Mesendoderm (in vitro differentiated cells): ENCODE measurements at regions not wholly inside any gene's neighbourhood (a gene's known extent, or its start where the extent isn't known, plus 50 kb on each side); places are given as distances from the start of the nearest gene placed in this dataset.
"Not testable (repeated sequence)": the region's sequence is repeated elsewhere in the genome, so short reads cannot be mapped to it uniquely, and the experiment has no call there.

Experiments
- DNase-seq: peaks from one replicate; pipeline ENCODE4 v3.0.0; 2013
- H2AK5ac ChIP-seq: 2 replicates; pipeline ENCODE4 v1.6.1; 2013; ENCODE audit warnings: low read length, inconsistent platforms
- H2BK120ac ChIP-seq: 2 replicates; pipeline ENCODE4 v1.6.1; 2013; ENCODE audit warnings: low read depth, mild to moderate bottlenecking, low read length, moderate library complexity, mixed read lengths
- H2BK15ac ChIP-seq: replicated peaks from 2 replicates; pipeline ENCODE4 v1.6.1; 2013; ENCODE audit warnings: low read depth, mild to moderate bottlenecking, moderate library complexity
- H2BK5ac ChIP-seq: 2 replicates; pipeline ENCODE4 v1.6.1; 2013; ENCODE audit warnings: low read length, inconsistent platforms
- H3K18ac ChIP-seq: 2 replicates; pipeline ENCODE4 v1.6.1; 2013; ENCODE audit warnings: mild to moderate bottlenecking, low read length, mixed read lengths
- H3K23ac ChIP-seq: one replicate; pipeline ENCODE4 v1.6.1; 2013; ENCODE audit warnings: low read length
- H3K27ac ChIP-seq: 2 replicates; pipeline ENCODE4 v1.5.1; 2013; ENCODE audit warnings: low read depth, mild to moderate bottlenecking, inconsistent platforms, low read length, moderate library complexity
- H3K27me3 ChIP-seq: 2 replicates; pipeline ENCODE4 v1.6.1; 2013; ENCODE audit warnings: low read length, control low read depth, mild to moderate bottlenecking, inconsistent platforms; ENCODE audit not compliant: insufficient read depth, poor library complexity
- H3K36me3 ChIP-seq: 2 replicates; pipeline ENCODE4 v1.6.1; 2013; ENCODE audit warnings: low read length, inconsistent platforms; ENCODE audit not compliant: control insufficient read depth, insufficient read depth
- H3K4ac ChIP-seq: one replicate; pipeline ENCODE4 v1.6.1; 2013; ENCODE audit warnings: low read depth, mild to moderate bottlenecking, low read length, moderate library complexity
- H3K4me1 ChIP-seq: 2 replicates; pipeline ENCODE4 v1.6.1; 2013; ENCODE audit warnings: low read depth, low read length, inconsistent platforms; ENCODE audit not compliant: control insufficient read depth
- H3K4me2 ChIP-seq: 2 replicates; pipeline ENCODE4 v1.6.1; 2013; ENCODE audit warnings: low read length
- H3K4me3 ChIP-seq: 2 replicates; pipeline ENCODE4 v1.5.1; 2013; ENCODE audit warnings: mild to moderate bottlenecking, low read length
- H3K56ac ChIP-seq: one replicate; pipeline ENCODE4 v1.6.1; 2013; ENCODE audit warnings: low read length
- H3K79me1 ChIP-seq: 2 replicates; pipeline ENCODE4 v1.6.1; 2013; ENCODE audit warnings: low read length, inconsistent platforms
- H3K79me2 ChIP-seq: 2 replicates; pipeline ENCODE4 v1.6.1; 2013; ENCODE audit warnings: mild to moderate bottlenecking, low read length; ENCODE audit not compliant: control insufficient read depth, insufficient read depth
- H3K9ac ChIP-seq: 2 replicates; pipeline ENCODE4 v1.6.1; 2013; ENCODE audit warnings: low read length, inconsistent platforms
- H4K5ac ChIP-seq: one replicate; pipeline ENCODE4 v1.6.1; 2013; ENCODE audit warnings: low read length
- H4K8ac ChIP-seq: one replicate; pipeline ENCODE4 v1.6.1; 2013; ENCODE audit warnings: low read depth, mild to moderate bottlenecking, control low read depth, low read length, moderate library complexity
- whole genome bisulfite sequencing: extraction: QIAGEN DNeasy Blood & Tissue Kit; methylation state at CpG from one replicate; pipeline ENCODE4 v1.1.7; 2013; ENCODE audit warnings: low lambda C conversion rate, missing lambda C conversion rate; ENCODE audit not compliant: insufficient coverage; ENCODE audit errors: extremely low coverage; 5-methylcytosine and 5-hydroxymethylcytosine counted together

DNA sequence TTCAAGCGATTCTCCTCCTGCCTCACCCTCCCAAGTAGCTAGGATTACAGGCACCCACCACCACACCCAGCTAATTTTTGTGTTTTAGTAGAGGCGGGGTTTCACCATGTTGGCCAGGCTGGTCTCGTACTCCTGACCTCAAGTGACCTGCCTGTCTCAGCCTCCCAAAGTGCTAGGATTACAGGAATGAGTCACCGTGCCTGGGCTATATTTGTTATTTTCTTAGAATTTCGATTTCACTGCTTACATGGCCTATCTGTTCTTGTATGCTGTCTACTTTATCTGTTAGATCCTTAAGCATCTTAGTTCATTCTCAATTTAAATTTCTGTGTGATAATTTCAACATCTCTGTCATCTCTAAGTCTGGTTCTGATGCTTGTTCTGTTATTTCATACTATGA is 210.6 kb upstream of the NPY2R start:
- H4K8ac ChIP-seq, H3K79me2 ChIP-seq, H3K9ac ChIP-seq, H3K4me1 ChIP-seq, H3K79me1 ChIP-seq, DNase-seq, H3K27ac ChIP-seq, H2BK5ac ChIP-seq, H2BK15ac ChIP-seq, H3K56ac ChIP-seq, H4K5ac ChIP-seq, H3K4me3 ChIP-seq, H2BK120ac ChIP-seq, H3K4me2 ChIP-seq, H3K4ac ChIP-seq, H3K18ac ChIP-seq, H3K27me3 ChIP-seq, H3K36me3 ChIP-seq, H2AK5ac ChIP-seq, H3K23ac ChIP-seq: not testable (repeated sequence)
- no CpG with 5 or more reads among the region's 5 CpGs for WGBS

DNA sequence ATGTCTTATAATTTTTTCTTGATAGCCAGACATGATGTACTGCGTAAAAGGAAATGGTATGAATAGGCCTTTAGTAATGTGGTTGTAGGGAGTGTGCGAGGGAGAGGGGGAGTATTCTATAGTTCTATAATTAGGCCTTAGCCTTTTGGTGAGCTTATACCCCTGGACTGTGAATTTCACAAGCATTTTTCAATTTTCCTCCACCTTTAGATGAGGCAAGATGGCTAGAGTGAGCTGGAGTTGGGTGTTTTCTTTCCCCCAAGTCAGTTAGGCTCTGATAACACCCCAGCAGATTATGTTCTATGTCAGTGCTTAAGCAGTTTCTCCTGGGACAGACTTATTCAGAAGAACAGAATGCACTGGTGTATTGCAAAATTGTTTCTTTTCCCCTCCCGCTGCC is 210.2 kb upstream of the NPY2R start:
- Histone ChIP-seq H4K5ac (no peak overlapping the region), H3K4me2 (no peak overlapping the region), H3K56ac (no peak overlapping the region), H3K79me1 (no peaks in the 10 kb centered on the region), H2BK120ac (no peak overlapping the region), H3K27ac (no peak overlapping the region), H3K4me3 (no peak overlapping the region), H3K36me3 (no peaks in the 10 kb centered on the region), H3K23ac (no peak overlapping the region), H3K4ac (no peak overlapping the region), H3K9ac (no peak overlapping the region), H4K8ac (no peak overlapping the region), H3K4me1 (no peaks in the 10 kb centered on the region), H3K18ac (no peak overlapping the region), H2BK15ac (no peak overlapping the region), H2BK5ac (no peak overlapping the region), H2AK5ac (no peak overlapping the region), H3K79me2 (no peaks in the 10 kb centered on the region), H3K27me3 (no peaks in the 10 kb centered on the region)
- 100% methylated on average over 2 of the region's 3 CpGs for WGBS
- no peak for DNase-seq

DNA sequence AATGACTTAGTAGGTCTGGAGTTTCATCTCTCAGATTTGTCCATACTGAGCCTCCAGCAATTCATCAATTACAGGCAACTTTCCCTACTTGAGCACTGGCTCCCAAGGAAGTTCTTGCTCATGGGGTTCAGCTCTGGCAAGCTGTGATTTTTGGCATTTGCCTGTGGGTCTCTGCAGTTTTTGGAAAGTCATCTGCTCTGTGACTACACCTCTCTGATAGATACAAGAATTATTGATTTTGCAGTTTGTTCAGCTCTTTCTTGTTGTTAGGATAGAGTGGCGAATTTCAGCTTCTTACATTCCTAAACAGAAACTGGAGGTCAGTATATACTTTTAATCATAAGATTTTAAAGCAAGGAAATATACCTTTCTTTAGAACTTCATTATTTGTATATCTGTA is 209.7 kb upstream of the NPY2R start:
- no CpG with 5 or more reads among the region's 1 CpG for WGBS
- H2AK5ac ChIP-seq, result no peak overlapping the region
- no peak overlapping the region for H3K4me3 ChIP-seq
- H3K4ac ChIP-seq, result no peak overlapping the region
- no peak overlapping the region for H3K18ac ChIP-seq
- no peak overlapping the region for H2BK120ac ChIP-seq
- no peaks in the 10 kb centered on the region for H3K36me3 ChIP-seq
- no peak overlapping the region for H3K23ac ChIP-seq
- H2BK15ac ChIP-seq, result no peak overlapping the region
- H3K27me3 ChIP-seq, result no peaks in the 10 kb centered on the region
- H2BK5ac ChIP-seq, result no peak overlapping the region
- no peaks in the 10 kb centered on the region for H3K79me2 ChIP-seq
- DNase-seq, result no peak
- no peaks in the 10 kb centered on the region for H3K4me1 ChIP-seq
- no peak overlapping the region for H3K9ac ChIP-seq
- no peak overlapping the region for H3K56ac ChIP-seq
- no peaks in the 10 kb centered on the region for H3K79me1 ChIP-seq
- no peak overlapping the region for H3K27ac ChIP-seq
- no peak overlapping the region for H3K4me2 ChIP-seq
- no peak overlapping the region for H4K5ac ChIP-seq
- no peak overlapping the region for H4K8ac ChIP-seq

DNA sequence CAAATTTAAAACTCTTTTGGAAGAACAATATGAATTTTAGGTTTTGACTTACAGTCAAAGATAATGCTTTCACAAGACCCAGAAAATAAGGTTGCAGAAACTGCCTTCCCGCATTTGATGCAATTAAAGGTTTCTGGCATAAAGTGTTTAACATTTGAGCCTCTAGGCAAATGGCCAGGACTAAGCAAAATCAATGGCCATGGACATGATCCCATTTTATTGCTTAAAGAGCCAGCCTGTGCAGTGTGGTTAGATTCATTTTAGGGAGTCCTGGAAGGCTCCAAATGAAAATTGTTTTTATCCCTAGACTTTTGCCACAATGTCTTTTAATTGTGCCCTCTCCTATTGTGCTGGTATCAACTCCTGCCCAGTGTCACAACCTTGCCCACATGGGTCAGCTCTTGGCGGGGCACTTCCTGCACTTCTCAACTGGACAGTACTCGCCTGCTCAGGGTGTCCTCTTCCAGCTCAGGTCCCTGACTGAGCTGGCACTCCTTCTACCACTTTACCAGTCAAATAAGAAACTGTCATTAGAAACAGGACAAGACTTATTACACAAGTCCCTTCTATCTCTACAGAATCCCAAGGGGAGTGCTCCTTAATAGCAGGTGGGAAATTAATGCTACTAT is 208.4 kb upstream of the NPY2R start:
- Histone ChIP-seq H4K8ac (no peak overlapping the region), H3K23ac (no peak overlapping the region), H3K4me1 (no peaks in the 10 kb centered on the region), H3K79me1 (no peaks in the 10 kb centered on the region), H3K4me3 (no peak overlapping the region), H3K4me2 (no peak overlapping the region), H3K4ac (no peak overlapping the region), H2BK5ac (no peak overlapping the region), H2BK15ac (no peak overlapping the region), H3K27me3 (no peaks in the 10 kb centered on the region), H3K27ac (no peak overlapping the region), H2AK5ac (no peak overlapping the region), H2BK120ac (no peak overlapping the region), H3K18ac (no peak overlapping the region), H3K56ac (no peak overlapping the region), H4K5ac (no peak overlapping the region), H3K9ac (no peak overlapping the region), H3K36me3 (no peaks in the 10 kb centered on the region), H3K79me2 (no peaks in the 10 kb centered on the region)
- WGBS, result no CpG with 5 or more reads among the region's 3 CpGs
- no peak for DNase-seq

DNA sequence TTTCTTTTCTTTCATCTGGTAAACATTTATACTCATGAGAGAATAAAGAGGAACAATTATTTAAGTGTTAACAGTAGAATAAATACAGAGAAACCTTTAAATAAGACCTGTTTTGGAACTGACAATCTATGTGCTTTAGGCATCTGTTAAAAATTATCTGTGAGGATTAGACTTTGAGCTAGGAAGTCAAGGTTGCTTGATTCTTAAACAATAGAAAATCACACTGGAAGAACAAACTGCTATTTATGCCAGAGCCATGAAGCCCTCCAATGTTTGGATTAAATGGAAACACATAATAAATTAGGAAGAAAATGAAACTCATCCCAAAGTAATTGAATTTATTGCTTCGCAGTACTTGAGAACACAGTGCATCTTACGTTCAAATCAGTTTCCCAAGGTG is 207.2 kb upstream of the NPY2R start:
- no peak overlapping the region for H3K4me3 ChIP-seq
- no peak overlapping the region for H2AK5ac ChIP-seq
- no peak overlapping the region for H2BK5ac ChIP-seq
- H3K18ac ChIP-seq, result no peak overlapping the region
- no peaks in the 10 kb centered on the region for H3K79me1 ChIP-seq
- H4K8ac ChIP-seq, result no peak overlapping the region
- no peak overlapping the region for H3K4me2 ChIP-seq
- no peaks in the 10 kb centered on the region for H3K79me2 ChIP-seq
- H3K4ac ChIP-seq, result no peak overlapping the region
- no peaks in the 10 kb centered on the region for H3K4me1 ChIP-seq
- DNase-seq, result no peak
- H2BK120ac ChIP-seq, result no peak overlapping the region
- H2BK15ac ChIP-seq, result no peak overlapping the region
- H3K27me3 ChIP-seq, result no peaks in the 10 kb centered on the region
- no peak overlapping the region for H3K23ac ChIP-seq
- H3K9ac ChIP-seq, result no peak overlapping the region
- no peak overlapping the region for H3K56ac ChIP-seq
- no peak overlapping the region for H4K5ac ChIP-seq
- H3K36me3 ChIP-seq, result no peaks in the 10 kb centered on the region
- WGBS, result no CpG with 5 or more reads among the region's 2 CpGs
- H3K27ac ChIP-seq, result no peak overlapping the region

DNA sequence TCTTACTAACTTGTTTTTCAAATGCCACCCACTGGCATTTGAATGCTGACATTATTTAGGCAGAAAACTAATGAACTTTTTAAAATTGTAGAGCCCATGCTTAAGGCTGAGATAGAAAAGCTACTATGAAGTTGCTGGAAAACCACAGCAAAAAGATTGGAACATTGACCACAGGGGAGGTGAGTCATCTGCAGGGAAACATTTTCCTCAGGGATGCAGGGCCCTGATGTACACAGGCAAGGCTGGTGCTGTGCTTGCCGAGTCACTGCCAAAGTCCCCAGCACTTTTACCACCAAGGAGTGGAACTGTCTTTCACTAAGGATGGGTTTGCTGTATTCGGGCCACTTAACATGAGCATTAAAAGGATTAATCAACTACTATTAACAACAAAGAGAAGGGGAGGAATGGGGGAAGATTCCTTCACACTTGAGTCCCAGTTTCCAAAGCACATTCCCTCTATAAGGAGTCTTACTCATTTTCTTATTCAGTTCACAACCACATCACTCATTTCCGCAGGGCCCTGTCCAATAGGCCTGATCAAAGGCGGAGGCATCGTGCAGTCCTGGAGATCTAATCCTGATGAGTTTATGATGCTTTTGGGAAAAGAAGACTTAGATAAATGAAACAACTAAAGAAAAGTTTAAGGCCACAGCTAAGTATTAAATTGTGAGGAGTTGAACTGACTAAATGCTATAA is 202.9 kb upstream of the NPY2R start:
- H2BK120ac ChIP-seq, result no peak overlapping the region
- no peaks in the 10 kb centered on the region for H3K79me1 ChIP-seq
- no peaks in the 10 kb centered on the region for H3K27me3 ChIP-seq
- no peaks in the 10 kb centered on the region for H3K79me2 ChIP-seq
- no peak overlapping the region for H3K56ac ChIP-seq
- H3K27ac ChIP-seq, result no peak overlapping the region
- H3K4me1 ChIP-seq, result no peaks in the 10 kb centered on the region
- H3K4ac ChIP-seq, result no peak overlapping the region
- no peak overlapping the region for H2BK5ac ChIP-seq
- H3K23ac ChIP-seq, result no peak overlapping the region
- no CpG with 5 or more reads among the region's 5 CpGs for WGBS
- H3K18ac ChIP-seq, result no peak overlapping the region
- no peak overlapping the region for H2AK5ac ChIP-seq
- H3K4me2 ChIP-seq, result no peak overlapping the region
- H3K4me3 ChIP-seq, result no peak overlapping the region
- H3K36me3 ChIP-seq, result no peaks in the 10 kb centered on the region
- no peak overlapping the region for H4K8ac ChIP-seq
- no peak overlapping the region for H4K5ac ChIP-seq
- no peak overlapping the region for H3K9ac ChIP-seq
- no peak overlapping the region for H2BK15ac ChIP-seq
- DNase-seq, result no peak
